ENCODE measurements at regions not wholly inside any gene's neighbourhood (a gene's known extent, or its start where the extent isn't known, plus 50 kb on each side); places are given as distances from the start of the nearest gene placed in this dataset.

DNA sequence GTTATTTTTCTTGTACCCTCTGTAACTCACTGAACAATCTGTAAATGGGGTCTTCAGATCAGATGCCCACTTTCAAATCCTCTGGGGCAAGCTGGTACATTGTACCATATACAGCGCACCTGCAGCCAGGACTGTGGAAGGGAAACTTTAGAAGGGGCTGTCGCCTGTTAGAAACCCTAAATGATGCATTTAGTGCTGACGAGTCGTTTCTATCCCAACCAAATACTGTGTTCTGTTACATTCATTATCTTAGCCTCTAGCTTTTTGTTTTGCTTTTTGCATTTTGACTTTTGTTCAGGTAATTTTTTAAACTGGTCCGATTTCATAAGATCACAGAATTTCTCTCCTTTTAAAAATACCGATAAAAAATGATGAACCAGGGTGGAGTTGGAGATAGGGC lies 66.4 kb upstream of the AGA start:
- TF ChIP-seq, protein P1, sequence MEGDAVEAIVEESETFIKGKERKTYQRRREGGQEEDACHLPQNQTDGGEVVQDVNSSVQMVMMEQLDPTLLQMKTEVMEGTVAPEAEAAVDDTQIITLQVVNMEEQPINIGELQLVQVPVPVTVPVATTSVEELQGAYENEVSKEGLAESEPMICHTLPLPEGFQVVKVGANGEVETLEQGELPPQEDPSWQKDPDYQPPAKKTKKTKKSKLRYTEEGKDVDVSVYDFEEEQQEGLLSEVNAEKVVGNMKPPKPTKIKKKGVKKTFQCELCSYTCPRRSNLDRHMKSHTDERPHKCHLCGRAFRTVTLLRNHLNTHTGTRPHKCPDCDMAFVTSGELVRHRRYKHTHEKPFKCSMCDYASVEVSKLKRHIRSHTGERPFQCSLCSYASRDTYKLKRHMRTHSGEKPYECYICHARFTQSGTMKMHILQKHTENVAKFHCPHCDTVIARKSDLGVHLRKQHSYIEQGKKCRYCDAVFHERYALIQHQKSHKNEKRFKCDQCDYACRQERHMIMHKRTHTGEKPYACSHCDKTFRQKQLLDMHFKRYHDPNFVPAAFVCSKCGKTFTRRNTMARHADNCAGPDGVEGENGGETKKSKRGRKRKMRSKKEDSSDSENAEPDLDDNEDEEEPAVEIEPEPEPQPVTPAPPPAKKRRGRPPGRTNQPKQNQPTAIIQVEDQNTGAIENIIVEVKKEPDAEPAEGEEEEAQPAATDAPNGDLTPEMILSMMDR (IDR thresholded peaks at IDR 0.05; ENCODE audit: extremely low read depth, low read depth, low read length): no peak
- H3K4me1 ChIP-seq (ENCODE audit: insufficient read depth, low read length): no peaks in the 10 kb centered on the region
- H4K20me1 ChIP-seq (ENCODE audit: insufficient read depth, low read length): no peaks in the 10 kb centered on the region
- H3K79me2 ChIP-seq (ENCODE audit: insufficient read depth, low read length): no peaks in the 10 kb centered on the region
- no peak overlapping the region for H3K4me3 ChIP-seq (ENCODE audit: insufficient read depth, low read length)
- DNase-seq (ENCODE audit: insufficient read length, low spot score, missing footprints): no peak
- no peak overlapping the region for H2AFZ ChIP-seq (ENCODE audit: low read length)
- H3K4me2 ChIP-seq (ENCODE audit: insufficient read depth, low read length): no peak overlapping the region
- no peaks in the 10 kb centered on the region for H3K36me3 ChIP-seq (ENCODE audit: insufficient read depth, low read length)
- H3K27me3 ChIP-seq (ENCODE audit: insufficient read depth, low read length): no peaks in the 10 kb centered on the region
- H3K27ac ChIP-seq (ENCODE audit: low read depth, low read length): no peak overlapping the region
- no peaks in the 10 kb centered on the region for H3K9me3 ChIP-seq (ENCODE audit: low read depth, low read length)

DNA sequence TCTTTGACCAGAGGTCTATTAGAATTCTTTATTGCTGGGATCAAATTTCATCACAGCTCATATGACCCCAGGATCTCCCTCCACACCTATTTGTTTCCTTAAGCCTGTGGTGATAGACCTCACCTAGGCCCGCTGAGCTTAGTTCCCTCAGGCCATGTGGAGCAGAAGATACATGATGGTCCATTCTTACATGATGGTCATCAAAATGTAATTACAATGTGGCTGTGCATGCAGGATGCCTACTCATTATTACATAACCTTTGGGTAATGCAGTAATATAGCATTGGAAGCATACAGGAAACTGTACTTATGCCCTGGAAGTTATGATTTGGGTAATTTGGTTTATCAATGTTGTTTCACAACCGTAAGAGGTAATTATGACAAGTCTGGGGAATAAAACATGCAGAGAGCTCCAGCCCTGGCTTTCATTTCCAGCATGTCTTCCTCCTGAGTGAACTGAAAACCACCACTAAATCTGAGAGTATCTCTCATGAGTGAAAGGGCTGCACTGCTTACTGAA lies 67.0 kb upstream of the AGA start:
- Histone ChIP-seq H3K4me1 (ENCODE audit: insufficient read depth, low read length) (no peaks in the 10 kb centered on the region), H3K36me3 (ENCODE audit: insufficient read depth, low read length) (no peaks in the 10 kb centered on the region), H3K9me3 (ENCODE audit: low read depth, low read length) (no peaks in the 10 kb centered on the region), H3K4me2 (ENCODE audit: insufficient read depth, low read length) (no peak overlapping the region), H3K27ac (ENCODE audit: low read depth, low read length) (no peak overlapping the region), H3K79me2 (ENCODE audit: insufficient read depth, low read length) (no peaks in the 10 kb centered on the region), H4K20me1 (ENCODE audit: insufficient read depth, low read length) (no peaks in the 10 kb centered on the region), H3K4me3 (ENCODE audit: insufficient read depth, low read length) (no peak overlapping the region), H3K27me3 (ENCODE audit: insufficient read depth, low read length) (no peaks in the 10 kb centered on the region), H2AFZ (ENCODE audit: low read length) (no peak overlapping the region)
- TF ChIP-seq, protein P1 (IDR thresholded peaks at IDR 0.05; ENCODE audit: extremely low read depth, low read depth, low read length): no peak
- DNase-seq (ENCODE audit: insufficient read length, low spot score, missing footprints): no peak

DNA sequence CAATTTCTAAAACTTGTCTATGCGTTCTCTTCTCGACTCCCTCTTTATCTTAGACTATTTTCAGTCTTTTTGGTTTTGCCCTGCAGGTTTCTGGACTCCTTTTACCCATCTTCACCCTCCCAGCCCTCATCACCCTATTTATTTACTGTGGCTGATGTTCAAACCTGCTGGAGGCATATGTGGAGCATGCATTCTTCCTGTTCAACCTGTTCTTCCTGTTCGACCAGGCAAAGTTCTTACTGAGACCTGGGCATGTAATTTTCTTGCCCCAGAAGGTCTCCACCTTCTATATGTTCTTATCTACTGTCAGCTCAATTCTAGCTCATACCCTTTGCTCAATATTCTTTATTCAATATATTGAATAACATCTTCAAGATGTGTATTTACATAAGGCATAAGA lies 69.4 kb upstream of the AGA start:
- no peaks in the 10 kb centered on the region for H3K9me3 ChIP-seq (ENCODE audit: low read depth, low read length)
- no peaks in the 10 kb centered on the region for H4K20me1 ChIP-seq (ENCODE audit: insufficient read depth, low read length)
- no peaks in the 10 kb centered on the region for H3K36me3 ChIP-seq (ENCODE audit: insufficient read depth, low read length)
- no peak overlapping the region for H2AFZ ChIP-seq (ENCODE audit: low read length)
- H3K27me3 ChIP-seq (ENCODE audit: insufficient read depth, low read length): no peaks in the 10 kb centered on the region
- no peaks in the 10 kb centered on the region for H3K4me1 ChIP-seq (ENCODE audit: insufficient read depth, low read length)
- no peak for DNase-seq (ENCODE audit: insufficient read length, low spot score, missing footprints)
- H3K4me2 ChIP-seq (ENCODE audit: insufficient read depth, low read length): no peak overlapping the region
- TF ChIP-seq, protein P1 (IDR thresholded peaks at IDR 0.05; ENCODE audit: extremely low read depth, low read depth, low read length): no peak
- no peaks in the 10 kb centered on the region for H3K79me2 ChIP-seq (ENCODE audit: insufficient read depth, low read length)
- H3K4me3 ChIP-seq (ENCODE audit: insufficient read depth, low read length): no peak overlapping the region
- H3K27ac ChIP-seq (ENCODE audit: low read depth, low read length): no peak overlapping the region

- Histone ChIP-seq H3K27ac (ENCODE audit: low read depth, low read length) (no peak overlapping the region), H3K27me3 (ENCODE audit: insufficient read depth, low read length) (no peaks in the 10 kb centered on the region), H3K79me2 (ENCODE audit: insufficient read depth, low read length) (no peaks in the 10 kb centered on the region), H3K4me1 (ENCODE audit: insufficient read depth, low read length) (no peaks in the 10 kb centered on the region), H3K9me3 (ENCODE audit: low read depth, low read length) (no peaks in the 10 kb centered on the region), H3K4me3 (ENCODE audit: insufficient read depth, low read length) (no peak overlapping the region), H4K20me1 (ENCODE audit: insufficient read depth, low read length) (no peaks in the 10 kb centered on the region), H3K4me2 (ENCODE audit: insufficient read depth, low read length) (no peak overlapping the region), H3K36me3 (ENCODE audit: insufficient read depth, low read length) (no peaks in the 10 kb centered on the region), H2AFZ (ENCODE audit: low read length) (no peak overlapping the region)
- TF ChIP-seq, protein P1 (IDR thresholded peaks at IDR 0.05; ENCODE audit: extremely low read depth, low read depth, low read length): no peak
- no peak for DNase-seq (ENCODE audit: insufficient read length, low spot score, missing footprints)
These were observed 70.4 kb upstream of the AGA start for GRCh38 chr4:177512646-177513045.
